ENCODE measurements at regions not wholly inside any gene's neighbourhood (a gene's known extent, or its start where the extent isn't known, plus 50 kb on each side); places are given as distances from the start of the nearest gene placed in this dataset.
"Not testable (repeated sequence)": the region's sequence is repeated elsewhere in the genome, so short reads cannot be mapped to it uniquely, and the experiment has no call there.

DNA sequence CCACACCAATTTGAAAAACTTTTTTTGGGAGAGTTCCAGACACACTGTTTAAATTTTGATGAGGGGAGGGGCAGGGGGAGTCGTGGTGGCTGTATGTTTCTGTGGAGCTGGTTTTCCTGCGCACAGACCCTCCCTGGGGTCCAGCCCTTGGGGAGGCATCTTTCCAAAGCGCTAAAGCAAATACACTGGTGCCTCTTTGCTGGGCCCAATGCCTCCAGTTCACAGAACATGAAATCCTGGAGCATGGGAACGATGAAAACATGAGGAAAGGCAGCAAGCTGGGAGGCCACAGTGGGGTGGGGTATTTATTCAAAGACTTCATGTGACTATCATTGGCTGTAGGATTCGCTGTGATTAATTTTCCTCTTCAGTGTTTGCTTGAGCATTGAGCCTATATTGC lies 135.3 kb downstream of the CCDC34 start:
- no peak overlapping the region for H3K4me3 ChIP-seq (ENCODE audit: low read depth, low read length)
- no peak for TF ChIP-seq CTCF (IDR thresholded peaks at IDR 0.05; ENCODE audit: low read depth, low read length)

DNA sequence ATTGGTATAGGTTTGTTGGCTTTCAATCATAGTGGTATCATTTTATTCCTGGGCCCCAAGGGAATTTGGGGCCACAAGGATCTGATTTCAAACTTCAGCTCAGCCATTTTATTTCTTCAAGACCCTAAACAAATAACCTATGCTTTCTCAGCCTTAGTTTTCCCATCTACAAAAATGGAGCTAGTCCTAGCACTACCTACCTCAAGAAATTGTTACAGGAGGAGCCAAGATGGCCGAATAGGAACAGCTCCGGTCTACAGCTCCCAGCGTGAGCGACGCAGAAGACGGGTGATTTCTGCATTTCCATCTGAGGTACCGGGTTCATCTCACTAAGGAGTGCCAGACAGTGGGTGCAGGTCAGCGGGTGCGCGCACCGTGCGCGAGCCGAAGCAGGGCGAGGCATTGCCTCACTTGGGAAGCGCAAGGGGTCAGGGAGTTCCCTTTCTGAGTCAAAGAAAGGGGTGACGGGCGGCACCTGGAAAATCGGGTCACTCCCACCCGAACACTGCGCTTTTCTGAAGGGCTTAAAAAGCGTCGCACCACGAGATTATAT lies 143.5 kb downstream of the CCDC34 start:
- not testable (repeated sequence) for H3K4me3 ChIP-seq (ENCODE audit: low read depth, low read length)

DNA sequence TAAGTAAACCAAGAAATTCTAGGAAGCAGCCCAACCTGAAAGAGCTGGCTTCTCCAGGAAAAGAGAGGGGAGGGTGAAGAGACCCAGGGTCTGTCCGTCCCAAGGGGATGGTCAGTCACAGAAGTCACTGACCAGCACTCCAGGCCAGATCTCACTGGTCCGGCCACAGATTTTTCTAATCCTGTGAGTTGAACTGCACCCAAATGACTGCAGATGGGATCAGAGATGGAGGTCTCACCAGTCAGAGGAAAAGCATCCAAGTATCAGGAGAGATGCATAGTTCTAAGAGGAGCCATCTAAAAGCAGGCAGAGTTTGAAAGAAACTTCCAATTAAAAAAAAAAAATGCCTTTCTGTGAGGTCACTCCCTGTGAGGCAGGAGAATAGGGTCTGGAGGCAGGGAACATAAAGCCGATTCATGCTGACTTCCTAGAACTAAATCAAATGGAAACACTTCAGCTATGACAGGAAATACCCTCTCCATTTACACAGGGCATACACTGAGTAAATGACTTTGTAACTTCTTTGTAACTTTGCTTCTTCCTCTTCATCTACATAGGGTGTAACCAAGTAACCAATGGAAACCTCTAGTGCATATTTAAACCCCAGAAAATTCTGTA lies 144.5 kb downstream of the CCDC34 start:
- no peak for TF ChIP-seq CTCF (IDR thresholded peaks at IDR 0.05; ENCODE audit: low read depth, low read length)
- H3K4me3 ChIP-seq (ENCODE audit: low read depth, low read length) = 0 out of 2 replicates have a peak overlapping the region, but pooled peaks have one; percentile 6

DNA sequence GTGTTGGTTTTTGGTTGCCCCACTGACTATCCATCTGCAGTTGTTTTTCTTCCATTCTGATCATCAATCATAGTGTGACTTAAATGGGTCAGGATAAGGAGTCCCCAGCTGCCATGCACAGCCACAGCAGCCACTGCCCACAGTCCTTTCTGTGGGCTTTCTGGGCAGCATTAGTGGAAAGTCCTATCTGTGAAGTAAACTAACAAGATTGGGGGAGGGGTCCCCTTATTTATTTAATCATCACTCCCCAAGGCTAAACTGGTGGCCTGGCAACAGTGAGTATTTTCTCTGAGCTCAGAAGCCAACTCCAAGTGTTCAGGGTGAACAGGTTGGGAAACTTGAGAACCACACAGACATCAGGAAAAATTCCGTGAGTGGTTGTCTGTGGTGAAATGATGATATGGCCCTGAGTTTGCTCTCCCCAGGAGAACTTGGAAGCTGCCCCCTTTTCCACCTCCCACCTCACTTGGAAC lies 145.0 kb downstream of the CCDC34 start:
- no peak for TF ChIP-seq CTCF (IDR thresholded peaks at IDR 0.05; ENCODE audit: low read depth, low read length)
- 0 out of 2 replicates have a peak overlapping the region, but pooled peaks have one; percentile 6 for H3K4me3 ChIP-seq (ENCODE audit: low read depth, low read length)

GRCh38 chr11:27217496-27217895 lies 145.5 kb downstream of the CCDC34 start:
- no peak for TF ChIP-seq CTCF (IDR thresholded peaks at IDR 0.05; ENCODE audit: low read depth, low read length)
- H3K4me3 ChIP-seq (ENCODE audit: low read depth, low read length) = no peak overlapping the region

GRCh38 chr11:27216270-27217149 lies 146.5 kb downstream of the CCDC34 start:
- no peak for TF ChIP-seq CTCF (IDR thresholded peaks at IDR 0.05; ENCODE audit: low read depth, low read length)
- H3K4me3 ChIP-seq (ENCODE audit: low read depth, low read length) = no peak overlapping the region

- TF ChIP-seq CTCF (IDR thresholded peaks at IDR 0.05; ENCODE audit: low read depth, low read length) = no peak
- H3K4me3 ChIP-seq (ENCODE audit: low read depth, low read length) = no peak overlapping the region
These were observed 147.3 kb downstream of the CCDC34 start for GRCh38 chr11:27215471-27216269.

Measured in WI38 (cell line).